ENCODE measurements at regions not wholly inside any gene's neighbourhood (a gene's known extent, or its start where the extent isn't known, plus 50 kb on each side); places are given as distances from the start of the nearest gene placed in this dataset.
"Not testable (repeated sequence)": the region's sequence is repeated elsewhere in the genome, so short reads cannot be mapped to it uniquely, and the experiment has no call there.

- DNase-seq = no peak
These were observed 253.9 kb downstream of the DUSP10 start for GRCh38 chr1:221487781-221488524.

- no peak for DNase-seq
These were observed 253.3 kb downstream of the DUSP10 start for GRCh38 chr1:221488550-221488949.

- no peak for DNase-seq
These were observed 247.2 kb downstream of the DUSP10 start for GRCh38 chr1:221494670-221495069.

GRCh38 chr1:221497046-221497445 lies 244.8 kb downstream of the DUSP10 start:
- no peak for DNase-seq

GRCh38 chr1:221503268-221503667 lies 238.6 kb downstream of the DUSP10 start:
- no peak for DNase-seq

GRCh38 chr1:221509575-221510355 lies 232.1 kb downstream of the DUSP10 start:
- no peak for DNase-seq

- DNase-seq = no peak
These were observed 230.9 kb downstream of the DUSP10 start for GRCh38 chr1:221510793-221511503.

GRCh38 chr1:221511797-221512196 lies 230.1 kb downstream of the DUSP10 start:
- no peak for DNase-seq

GRCh38 chr1:221514806-221515205 lies 227.1 kb downstream of the DUSP10 start:
- no peak for DNase-seq

- no peak for DNase-seq
These were observed 226.4 kb downstream of the DUSP10 start for GRCh38 chr1:221515496-221515895.

- no peak for DNase-seq
These were observed 223.9 kb downstream of the DUSP10 start for GRCh38 chr1:221517961-221518360.

GRCh38 chr1:221520250-221520649 lies 221.6 kb downstream of the DUSP10 start:
- DNase-seq = no peak

- no peak for DNase-seq
These were observed 220.2 kb downstream of the DUSP10 start for GRCh38 chr1:221521686-221522085.

- DNase-seq = no peak
These were observed 219.4 kb downstream of the DUSP10 start for GRCh38 chr1:221522529-221522940.

- no peak for DNase-seq
These were observed 216.1 kb downstream of the DUSP10 start for GRCh38 chr1:221525749-221526148.

GRCh38 chr1:221527302-221527701 lies 214.6 kb downstream of the DUSP10 start:
- no peak for DNase-seq

- no peak for DNase-seq
These were observed 213.8 kb downstream of the DUSP10 start for GRCh38 chr1:221527886-221528624.

GRCh38 chr1:221530159-221530558 lies 211.7 kb downstream of the DUSP10 start:
- DNase-seq = not testable (repeated sequence)

GRCh38 chr1:221530791-221531190 lies 211.1 kb downstream of the DUSP10 start:
- no peak for DNase-seq

GRCh38 chr1:221532071-221532773 lies 209.7 kb downstream of the DUSP10 start:
- no peak for DNase-seq

GRCh38 chr1:221541296-221541695 lies 200.6 kb downstream of the DUSP10 start:
- no peak for DNase-seq

- DNase-seq = no peak
These were observed 198.3 kb downstream of the DUSP10 start for GRCh38 chr1:221543529-221544120.

Data from SHP77 treated with DMSO at 0.1 percent for 48 hours (cell line).